ENCODE measurements at regions not wholly inside any gene's neighbourhood (a gene's known extent, or its start where the extent isn't known, plus 50 kb on each side); places are given as distances from the start of the nearest gene placed in this dataset.
"Not testable (repeated sequence)": the region's sequence is repeated elsewhere in the genome, so short reads cannot be mapped to it uniquely, and the experiment has no call there.

GRCh38 chr22:47919001-47919441, 1156.6 kb downstream of the TBC1D22A start:
- DNase-seq = no peak

GRCh38 chr22:47918276-47918921, 1155.9 kb downstream of the TBC1D22A start:
- DNase-seq = peak; percentile 61

- DNase-seq = no peak
Measured at GRCh38 chr22:47914481-47915097, 1152.1 kb downstream of the TBC1D22A start.

DNA sequence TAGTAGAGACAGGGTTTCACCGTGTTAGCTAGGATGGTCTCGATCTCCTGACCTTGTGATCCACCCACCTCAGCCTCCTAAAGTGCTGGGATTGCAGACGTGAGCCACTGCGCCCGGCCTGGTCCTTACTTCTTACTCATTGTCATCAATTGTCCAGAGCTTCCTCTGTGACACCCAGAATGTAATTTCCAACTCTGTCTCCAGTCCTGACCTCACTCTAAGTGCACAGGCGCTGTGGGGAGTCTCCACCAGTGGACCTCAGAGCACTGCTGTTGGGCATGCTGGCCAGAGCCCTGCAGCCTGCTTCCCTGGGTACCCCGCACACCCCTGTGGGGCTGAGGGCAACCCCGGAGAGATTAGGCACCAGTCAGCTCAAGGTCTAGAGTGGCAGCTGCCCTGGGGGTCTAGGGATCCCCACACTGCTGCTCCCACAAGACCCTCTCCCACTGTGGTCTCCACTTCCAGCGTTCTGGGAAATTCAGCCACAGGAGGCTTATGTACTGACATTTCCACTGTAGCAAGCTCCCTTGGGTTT, 1140.3 kb downstream of the TBC1D22A start:
- no peak for DNase-seq

- no peak for DNase-seq
Measured at GRCh38 chr22:47901911-47902310, 1139.5 kb downstream of the TBC1D22A start.

DNA sequence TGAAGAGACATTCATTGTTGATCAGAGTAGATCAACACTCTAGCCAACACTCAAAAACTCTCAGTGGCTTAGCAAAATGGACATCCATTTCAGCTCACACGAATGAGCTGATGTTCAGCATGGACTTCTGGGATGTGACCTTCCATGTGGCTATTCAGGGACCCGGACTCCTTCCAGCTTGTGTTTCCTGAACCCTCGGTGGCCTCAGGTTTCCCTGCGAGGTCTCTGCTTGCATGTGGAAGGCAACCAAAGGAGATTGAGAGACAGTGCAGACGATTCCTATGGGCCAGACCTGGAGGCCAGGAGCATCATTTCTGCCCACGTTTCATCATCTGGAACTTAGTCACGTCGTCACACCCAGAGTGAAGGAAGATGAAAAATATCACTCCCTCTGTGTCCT, 1137.4 kb downstream of the TBC1D22A start:
- DNase-seq = no peak

DNA sequence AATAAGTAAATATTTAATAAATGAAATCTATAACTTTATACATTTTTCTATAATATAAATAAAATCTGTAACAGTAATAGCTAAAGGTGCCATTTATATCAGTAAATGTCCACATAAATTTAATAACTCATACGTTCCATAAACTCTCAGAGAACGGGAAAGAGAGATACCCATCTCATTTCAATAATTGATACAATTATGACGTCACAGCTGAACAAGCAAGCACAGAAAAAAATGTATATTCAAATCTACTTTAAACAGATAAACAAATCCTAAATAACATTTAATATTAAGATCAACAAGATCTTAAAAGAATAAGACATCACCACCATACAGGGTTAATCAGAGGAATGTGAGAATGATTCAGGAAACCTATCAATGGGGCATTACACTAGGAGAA, 1136.5 kb downstream of the TBC1D22A start:
- no peak for DNase-seq

- DNase-seq = no peak
Measured at GRCh38 chr22:47891609-47892008, 1129.2 kb downstream of the TBC1D22A start.

GRCh38 chr22:47888817-47889216, 1126.4 kb downstream of the TBC1D22A start:
- DNase-seq = no peak

- DNase-seq = no peak
Measured at GRCh38 chr22:47884775-47885174, 1122.3 kb downstream of the TBC1D22A start.

GRCh38 chr22:47884200-47884599, 1121.8 kb downstream of the TBC1D22A start:
- no peak for DNase-seq

DNA sequence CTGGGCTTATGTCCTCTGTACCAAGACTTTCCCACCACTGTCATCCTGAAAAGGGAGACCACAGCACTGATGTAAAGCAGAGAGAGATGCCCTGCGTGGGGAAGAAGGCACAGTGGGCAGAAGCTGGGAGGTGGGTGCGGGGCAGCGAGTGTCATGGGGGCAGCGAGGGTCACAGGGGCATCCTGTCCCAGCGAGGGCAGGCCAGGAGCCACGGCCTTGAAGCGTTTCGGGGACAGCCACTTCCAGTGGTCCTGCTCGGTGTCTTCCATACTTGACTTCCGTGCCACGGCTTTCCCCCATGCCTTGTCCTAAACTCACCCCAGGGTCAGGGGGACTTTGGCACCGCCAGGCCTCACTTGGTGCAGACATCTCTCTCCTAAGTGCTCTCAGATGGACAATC, 1121.3 kb downstream of the TBC1D22A start:
- no peak for DNase-seq

- DNase-seq = no peak
Measured at GRCh38 chr22:47879346-47879745, 1116.9 kb downstream of the TBC1D22A start.

DNA sequence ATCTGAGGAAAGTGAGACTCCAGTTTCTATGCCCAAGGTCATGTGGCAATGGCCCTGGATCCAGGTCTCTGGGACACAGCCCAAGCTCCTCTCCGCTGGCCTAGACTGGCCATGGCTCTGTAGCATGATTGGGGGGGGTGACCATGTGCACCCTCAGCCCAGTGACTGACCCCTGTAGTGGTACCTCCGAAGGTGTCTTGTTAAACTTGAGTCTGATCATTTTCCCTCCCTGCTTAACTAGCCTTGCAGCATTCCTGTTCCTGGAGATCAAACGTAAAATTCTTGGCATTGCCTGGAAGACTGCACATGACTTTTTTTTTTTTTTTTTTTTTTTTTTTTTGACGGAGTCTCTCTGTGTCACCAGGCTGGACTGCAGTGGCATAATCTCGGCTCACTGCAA, 1116.0 kb downstream of the TBC1D22A start:
- DNase-seq = no peak

DNA sequence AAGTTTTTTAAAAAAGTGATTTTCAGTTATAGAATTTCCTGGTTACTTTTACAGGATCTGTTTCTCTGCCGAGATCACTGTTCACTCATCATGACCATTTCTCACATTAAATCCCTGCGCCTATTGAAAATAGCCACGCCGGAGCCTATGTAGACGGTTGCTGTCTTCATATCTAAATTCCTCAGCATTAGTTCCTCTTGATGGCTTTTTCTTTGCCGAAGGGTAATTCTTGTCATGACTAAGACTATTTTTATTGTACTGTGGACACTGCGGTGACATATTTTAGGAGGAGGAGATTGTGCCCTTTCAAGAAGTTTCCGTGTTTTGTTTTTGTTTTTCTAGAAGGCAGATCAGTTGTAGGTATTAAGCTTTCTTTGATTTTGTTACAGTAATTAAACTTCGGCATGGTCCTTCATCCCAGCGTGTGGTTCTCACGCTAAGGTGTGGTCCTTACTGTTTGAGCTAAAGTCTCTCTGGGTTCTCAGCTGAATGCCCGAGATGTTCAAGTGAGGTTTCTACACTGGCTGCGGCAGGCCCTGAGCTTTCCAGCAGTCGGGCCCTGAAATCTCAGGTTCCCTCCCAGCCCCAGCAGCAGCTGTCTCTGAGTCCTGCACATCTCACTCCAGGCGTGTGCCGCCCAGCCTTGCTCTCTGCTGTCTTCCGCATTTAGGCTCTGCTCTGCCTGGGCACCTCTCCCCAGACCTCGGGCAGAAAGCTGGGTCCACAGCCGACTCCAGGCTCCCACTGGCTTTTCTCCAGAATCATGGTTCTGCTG, 1110.5 kb downstream of the TBC1D22A start:
- DNase-seq = no peak

DNA sequence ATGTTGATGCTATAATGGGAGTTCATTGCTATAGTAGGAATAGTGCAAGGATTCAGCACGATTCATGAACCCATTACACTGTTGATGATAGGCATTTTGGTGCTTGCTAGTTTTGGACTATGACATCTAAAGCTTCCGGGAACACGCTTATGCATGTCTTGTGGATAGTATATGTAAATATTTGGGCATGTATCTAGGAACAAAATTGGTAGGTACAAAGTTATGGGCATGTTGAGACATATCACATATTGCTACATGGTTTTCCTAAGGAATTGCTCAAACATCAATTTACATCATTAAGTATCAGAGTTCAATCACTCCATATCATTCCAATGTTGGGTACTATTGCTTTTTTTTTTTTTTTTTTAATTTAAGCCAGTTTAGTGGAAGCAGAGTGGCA, 1103.2 kb downstream of the TBC1D22A start:
- DNase-seq = no peak

GRCh38 chr22:47862394-47862793, 1099.9 kb downstream of the TBC1D22A start:
- DNase-seq = no peak

GRCh38 chr22:47860907-47861306, 1098.5 kb downstream of the TBC1D22A start:
- not testable (repeated sequence) for DNase-seq

GRCh38 chr22:47859881-47860525, 1097.6 kb downstream of the TBC1D22A start:
- DNase-seq = no peak

DNA sequence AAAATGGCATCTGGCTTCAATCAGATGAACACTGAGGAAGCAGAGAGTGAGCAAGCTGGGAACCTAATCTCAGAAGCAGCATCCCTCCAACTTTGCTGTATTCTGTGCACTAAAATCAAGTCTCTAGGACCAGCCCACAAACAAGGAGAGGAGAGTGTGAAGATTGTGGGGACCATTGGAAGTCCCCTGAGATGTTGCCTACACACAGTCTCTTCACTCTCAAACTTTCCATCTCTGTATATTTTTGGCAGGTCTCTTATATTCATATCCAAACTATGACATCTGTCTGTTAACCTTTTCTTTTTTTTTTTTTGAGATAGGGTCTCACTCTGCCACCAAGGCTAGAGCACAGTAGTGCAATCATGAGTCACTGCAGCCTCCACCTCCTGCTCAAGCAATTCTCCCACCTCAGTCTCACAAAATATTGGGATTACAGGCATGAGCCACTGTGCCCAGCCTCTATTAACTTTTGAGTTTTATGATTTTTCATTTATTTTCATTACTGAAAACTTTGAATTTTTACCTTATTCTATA, 1096.4 kb downstream of the TBC1D22A start:
- DNase-seq = no peak

- DNase-seq = no peak
Measured at GRCh38 chr22:47854680-47855079, 1092.2 kb downstream of the TBC1D22A start.

GRCh38 chr22:47854251-47854650, 1091.8 kb downstream of the TBC1D22A start:
- no peak for DNase-seq

- no peak for DNase-seq
Measured at GRCh38 chr22:47853750-47854149, 1091.3 kb downstream of the TBC1D22A start.
